Pancreas (tissue), 10 donors: ENCODE measurements at regions not wholly inside any gene's neighbourhood (a gene's known extent, or its start where the extent isn't known, plus 50 kb on each side); places are given as distances from the start of the nearest gene placed in this dataset.

Experiments
- ATAC-seq, 4 donors: fragments of 200-7000 bp; cut with Tn5 transposase; one replicate each; pipeline versions ENCODE4 v1.8.0 to v1.9.1; 2020; ENCODE audit warnings: mild to moderate bottlenecking in 4 of 4, moderate library complexity in 4 of 4
- DNase-seq, 6 donors: peaks; one replicate each; pipeline ENCODE4 v3.0.0-alpha.2; 2020
- FAIRE-seq: peaks from 2 replicates; lab custom pipeline; 2012; peaks lifted over from hg19 to GRCh38; lab: Jason Lieb, UNC
- H3K27ac ChIP-seq, 4 donors: fragments of 200-600 bp; sonication (generic); 1 replicate in 3 of 4; 2 replicates in 1 of 4; pipeline versions ENCODE4 v1.5.0 to v1.8.0; 2020
- H3K27me3 ChIP-seq, 4 donors: fragments of 200-600 bp; one replicate each; pipeline ENCODE4 v1.8.0; 2021
- H3K36me3 ChIP-seq, 3 donors: fragments of 200-600 bp; sonication (generic) in 1 of 3; one replicate each; pipeline versions ENCODE4 v1.5.0 to v1.8.0; 2020 to 2021
- H3K4me1 ChIP-seq, 3 donors: fragments of 200-600 bp; one replicate each; pipeline ENCODE4 v1.8.0; 2021
- H3K4me3 ChIP-seq, 4 donors: fragments of 200-600 bp; sonication (generic) in 2 of 4; one replicate each; pipeline versions ENCODE4 v1.5.0 to v1.8.0; 2020 to 2021
- H3K9me3 ChIP-seq, 4 donors: fragments of 200-600 bp; one replicate each; pipeline ENCODE4 v1.8.0; 2021
- CTCF ChIP-seq, 4 donors: fragments of 200-600 bp; sonication (generic) in 3 of 4; IDR thresholded peaks; one replicate each; pipeline versions ENCODE4 v1.5.0 to v1.8.0; 2021; ENCODE audit warnings: antibody characterized with exemption in 4 of 4
- WGBS, 2 donors: extraction: QIAGEN DNeasy Blood & Tissue Kit; methylation state at CpG; one replicate each; pipeline ENCODE4 v1.1.7; 2013; 5-methylcytosine and 5-hydroxymethylcytosine counted together
- intact Hi-C, 3 donors: fragments of 100-400 bp; cut with DNase I; formaldehyde crosslinking; loops; one replicate each; pipeline versions ENCODE4 v1.11.1 to v1.14.2; 2022
- donor health status: healthy with polysubstance abuse.
- donor health status: DM: no; HTN: no; CAD: no; lungs with moderate emphysema.
- donor health status: DM: no; HTN: no; CAD: no.
- donor health status: control.
- donor health status: control.
- donor health status: Bipolar disorder and iron deficiency.
- donor health status: DM: yes; HTN: yes; CAD: no.
- donor health status: DM: no; HTN: no; CAD: no.
- donor health status: DM: no; HTN: no; CAD: no.
- donor health status: DM: yes; HTN: yes; CAD: no.

- FAIRE-seq (no peak), DNase-seq (no peak), ATAC-seq (no peak)
- 93 to 96% methylated on average over 2 of the region's 2 CpGs for WGBS, 2 donors
- Histone ChIP-seq H3K9me3 (no peaks in the 10 kb centered on the region), H3K27me3 (no peaks in the 10 kb centered on the region), H3K36me3 (no peaks in the 10 kb centered on the region), H3K27ac (no peak overlapping the region), H3K4me1 (peaks cover 22% of the 10 kb centered on the region in 3 donors), H3K4me3 (no peak overlapping the region)
- intact Hi-C loops = no loop called here
- no peak for TF ChIP-seq CTCF (IDR thresholded peaks at IDR 0.05)
Observed at GRCh38 chr1:168903237-168903830, 174.3 kb upstream of the DPT start.

- WGBS, 2 donors = 88 to 93% methylated on average over 2 of the region's 2 CpGs
- Histone ChIP-seq H3K36me3 (no peaks in the 10 kb centered on the region), H3K27ac (peak overlapping the region in 2 of 4 donors; percentile 54 to 61), H3K4me3 (no peak overlapping the region), H3K27me3 (no peaks in the 10 kb centered on the region), H3K9me3 (no peaks in the 10 kb centered on the region), H3K4me1 (peaks cover 22 to 24% (median 22%) of the 10 kb centered on the region in 3 donors)
- DNase-seq (no peak), ATAC-seq (no peak), FAIRE-seq (no peak)
- intact Hi-C loops = no loop called here
- TF ChIP-seq CTCF (IDR thresholded peaks at IDR 0.05) = no peak
Observed at GRCh38 chr1:168905633-168906032, 176.6 kb upstream of the DPT start.

GRCh38 chr1:168906367-168906766 is 177.4 kb upstream of the DPT start:
- no peak overlapping the region for H3K4me3 ChIP-seq
- peak overlapping the region in 3 of 4 donors; percentile 16 to 62 (median 61) for H3K27ac ChIP-seq
- ATAC-seq (no peak), DNase-seq (no peak), FAIRE-seq (no peak)
- H3K9me3 ChIP-seq = no peaks in the 10 kb centered on the region
- intact Hi-C loops = no loop called here
- peaks cover 22 to 24% (median 22%) of the 10 kb centered on the region in 3 donors for H3K4me1 ChIP-seq
- H3K36me3 ChIP-seq = no peaks in the 10 kb centered on the region
- 38 to 41% methylated on average over 2 of the region's 2 CpGs for WGBS, 2 donors
- TF ChIP-seq CTCF (IDR thresholded peaks at IDR 0.05) = no peak
- no peaks in the 10 kb centered on the region for H3K27me3 ChIP-seq

GRCh38 chr1:168907053-168907452 is 178.0 kb upstream of the DPT start:
- no peaks in the 10 kb centered on the region for H3K27me3 ChIP-seq
- intact Hi-C loops = no loop called here
- TF ChIP-seq CTCF (IDR thresholded peaks at IDR 0.05) = no peak
- no peaks in the 10 kb centered on the region for H3K36me3 ChIP-seq
- DNase-seq (peak in 2 of 6 donors; percentile 13 to 28), ATAC-seq (peak; percentile 75 to 91 (median 86)), FAIRE-seq (no peak)
- no peaks in the 10 kb centered on the region for H3K9me3 ChIP-seq
- peak overlapping the region; percentile 10 to 62 (median 60) for H3K27ac ChIP-seq
- H3K4me3 ChIP-seq = no peak overlapping the region
- peaks cover 22 to 24% (median 22%) of the 10 kb centered on the region in 3 donors for H3K4me1 ChIP-seq
- WGBS, 2 donors = 24 to 25% methylated on average over 5 of the region's 5 CpGs

GRCh38 chr1:168907786-168908348 is 178.9 kb upstream of the DPT start:
- DNase-seq (no peak), FAIRE-seq (no peak), ATAC-seq (peak in 3 of 4 donors; percentile 40 to 60 (median 57))
- no peak overlapping the region for H3K4me3 ChIP-seq
- H3K27ac ChIP-seq = peak overlapping the region; percentile 10 to 62 (median 60)
- H3K36me3 ChIP-seq = no peaks in the 10 kb centered on the region
- intact Hi-C loops = no loop called here
- H3K27me3 ChIP-seq = no peaks in the 10 kb centered on the region
- no peak for TF ChIP-seq CTCF (IDR thresholded peaks at IDR 0.05)
- no peaks in the 10 kb centered on the region for H3K9me3 ChIP-seq
- peaks cover 22 to 24% (median 22%) of the 10 kb centered on the region in 3 donors for H3K4me1 ChIP-seq
